HFF-Myc (cell line): ENCODE measurements at regions not wholly inside any gene's neighbourhood (a gene's known extent, or its start where the extent isn't known, plus 50 kb on each side); places are given as distances from the start of the nearest gene placed in this dataset.

Experiments used
- DNase-seq: peaks from one replicate; pipeline ENCODE4 v3.0.0-alpha.2; 2011; ENCODE audit warnings: low read depth; ENCODE audit errors: extremely low read depth
- H3K4me3 ChIP-seq: replicated peaks from 2 replicates; pipeline ENCODE4 v1.5.1; 2011; ENCODE audit warnings: low read depth, mild to moderate bottlenecking, control low read depth, low read length
- CTCF ChIP-seq: IDR thresholded peaks from 2 replicates; pipeline ENCODE4 v1.5.1; 2012; ENCODE audit warnings: mild to moderate bottlenecking, low read depth, low read length, control low read depth; ENCODE audit errors: missing control alignments

- no peak for TF ChIP-seq CTCF
- no peak for DNase-seq
- H3K4me3 ChIP-seq: no peak overlapping the region
Observed at GRCh38 chr5:36364473-36364872, 62.8 kb upstream of the RANBP3L start.

GRCh38 chr5:36365896-36366295 lies 64.2 kb upstream of the RANBP3L start:
- no peak for TF ChIP-seq CTCF
- no peak overlapping the region for H3K4me3 ChIP-seq
- DNase-seq: no peak

- TF ChIP-seq CTCF: no peak
- DNase-seq: no peak
- H3K4me3 ChIP-seq: no peak overlapping the region
Observed at GRCh38 chr5:36366883-36367282, 65.2 kb upstream of the RANBP3L start.

- DNase-seq: no peak
- no peak overlapping the region for H3K4me3 ChIP-seq
- TF ChIP-seq CTCF: no peak
Observed at GRCh38 chr5:36367524-36367923, 65.8 kb upstream of the RANBP3L start.

GRCh38 chr5:36369219-36369690 lies 67.6 kb upstream of the RANBP3L start:
- no peak for DNase-seq
- no peak overlapping the region for H3K4me3 ChIP-seq
- TF ChIP-seq CTCF: no peak

- H3K4me3 ChIP-seq: no peak overlapping the region
- TF ChIP-seq CTCF: no peak
- no peak for DNase-seq
Observed at GRCh38 chr5:36370073-36370472, 68.4 kb upstream of the RANBP3L start.

GRCh38 chr5:36371366-36371765 lies 69.7 kb upstream of the RANBP3L start:
- H3K4me3 ChIP-seq: no peak overlapping the region
- DNase-seq: no peak
- no peak for TF ChIP-seq CTCF
